Posterior vena cava (tissue), 2 donors: ENCODE measurements at regions not wholly inside any gene's neighbourhood (a gene's known extent, or its start where the extent isn't known, plus 50 kb on each side); places are given as distances from the start of the nearest gene placed in this dataset.
"Not testable (repeated sequence)": the region's sequence is repeated elsewhere in the genome, so short reads cannot be mapped to it uniquely, and the experiment has no call there.

Source experiments
- DNase-seq: peaks from one replicate; pipeline ENCODE4 v3.0.0-alpha.2; 2020; ENCODE audit warnings: low spot score
- intact Hi-C, 2 donors: fragments of 100-400 bp; cut with DNase I; formaldehyde crosslinking; loops; one replicate each; pipeline versions ENCODE4 v1.14.1 to v1.14.2; 2022 to 2023
- donor health status: DM: yes; HTN: yes; CAD: no.
- donor health status: DM: yes; HTN: yes; CAD: no.

DNA sequence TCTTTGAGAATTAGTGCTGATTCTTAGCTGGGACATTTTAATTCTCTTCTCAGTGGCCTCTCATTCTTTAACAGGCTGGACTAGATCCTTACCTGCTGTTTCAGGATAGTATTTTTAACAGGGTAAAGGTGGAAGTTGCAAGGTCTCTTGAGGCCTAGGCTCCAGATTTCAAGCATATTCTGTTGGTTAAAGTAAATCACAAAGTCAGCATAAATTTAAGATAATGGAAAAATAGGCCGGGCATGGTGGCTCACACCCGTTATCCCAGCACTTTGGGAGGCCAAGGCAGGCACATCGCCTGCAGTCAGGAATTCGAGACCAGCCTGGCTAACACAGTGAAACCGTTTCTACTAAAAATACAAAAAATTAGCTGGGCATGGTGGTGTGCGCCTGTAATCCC is 1149.0 kb downstream of the EPHA7 start:
- intact Hi-C loops, result no loop called here

GRCh38 chr6:92267335-92267734 is 1152.0 kb downstream of the EPHA7 start:
- intact Hi-C loops, result no loop called here
- DNase-seq, result no peak

More for the DNA sequence above, 1149.0 kb downstream of the EPHA7 start:
- DNase-seq, result no peak

DNA sequence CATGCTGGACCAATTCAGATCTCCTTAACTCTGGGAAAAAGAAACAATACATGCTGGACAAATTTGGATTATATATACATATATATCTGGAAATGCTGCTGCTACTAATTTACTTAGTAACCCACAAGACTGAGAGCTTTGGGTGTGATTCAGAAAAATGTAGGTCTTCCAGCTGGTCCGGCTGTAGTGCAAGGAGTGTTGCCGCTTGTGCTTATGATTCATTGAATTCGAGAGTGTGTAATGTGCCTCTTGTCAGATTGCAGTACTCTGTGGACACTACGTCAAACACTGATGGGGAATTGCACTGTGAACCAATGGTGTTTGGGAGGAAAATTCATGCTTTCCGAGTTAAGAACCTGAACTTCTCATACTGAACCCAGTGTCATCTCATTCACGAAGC is 1155.5 kb downstream of the EPHA7 start:
- DNase-seq, result no peak
- intact Hi-C loops, result no loop called here

DNA sequence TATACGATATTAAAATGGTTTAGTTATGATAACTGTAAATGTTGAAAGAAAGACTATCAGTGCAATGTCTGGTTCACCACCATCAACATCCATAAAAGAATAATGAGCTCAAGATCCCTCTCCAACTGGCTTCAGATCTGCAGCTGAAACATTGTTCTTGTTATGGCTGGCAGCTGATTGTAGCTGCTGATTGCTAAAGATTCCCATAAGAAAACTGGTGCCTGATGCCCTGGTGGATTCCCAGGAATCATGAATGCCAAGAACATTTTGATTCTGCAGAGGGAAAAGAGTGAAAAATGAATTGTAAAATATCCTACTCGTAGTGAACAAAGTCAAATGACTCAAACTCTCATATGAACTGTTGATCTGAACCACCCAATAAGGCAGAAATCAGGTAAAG is 1160.2 kb downstream of the EPHA7 start:
- intact Hi-C loops, result no loop called here
- no peak for DNase-seq

DNA sequence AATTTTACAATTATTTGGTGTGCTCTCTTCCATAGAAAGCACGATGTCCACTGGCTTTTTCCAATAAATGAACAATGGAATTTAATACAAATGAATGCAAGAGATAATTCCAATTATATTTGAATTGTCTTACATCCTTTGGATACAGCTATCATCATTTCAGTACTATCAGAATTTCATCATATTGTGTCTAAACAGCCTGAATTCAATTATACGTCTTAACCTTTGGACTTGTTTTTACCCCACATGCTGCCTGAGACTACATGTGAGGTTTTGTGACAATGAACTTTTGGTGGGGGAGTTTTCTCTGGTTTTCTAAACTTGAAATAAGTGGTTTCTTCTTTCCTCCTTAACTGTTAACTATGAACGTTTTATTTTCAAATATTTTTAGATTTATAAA is 1176.0 kb downstream of the EPHA7 start:
- intact Hi-C loops, result no loop called here
- no peak for DNase-seq

DNA sequence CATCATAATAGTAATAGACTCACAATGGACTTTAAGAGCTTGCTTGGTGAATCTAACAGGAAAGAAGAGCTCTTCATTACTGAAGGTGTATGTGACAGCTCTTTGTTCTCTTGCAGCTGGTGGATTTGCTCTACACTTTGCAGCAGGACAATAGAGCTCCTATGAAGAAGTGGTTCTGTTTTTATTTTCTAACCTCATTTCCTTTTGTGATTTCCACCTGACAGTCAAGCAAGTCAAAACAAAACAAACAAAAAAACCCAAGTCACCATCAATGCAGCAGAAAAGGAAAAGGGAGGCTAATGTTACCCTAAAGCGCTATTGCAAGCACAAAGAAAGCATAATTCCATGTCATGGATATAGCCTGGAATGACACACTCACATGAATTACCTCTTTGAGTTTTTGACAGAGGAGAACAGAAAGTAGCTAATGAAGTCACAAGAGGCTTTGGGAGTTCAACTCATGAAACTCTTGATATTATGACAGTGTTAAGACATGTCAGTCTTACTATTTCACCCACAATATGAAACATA is 1188.1 kb downstream of the EPHA7 start:
- intact Hi-C loops, result no loop called here
- DNase-seq, result no peak

DNA sequence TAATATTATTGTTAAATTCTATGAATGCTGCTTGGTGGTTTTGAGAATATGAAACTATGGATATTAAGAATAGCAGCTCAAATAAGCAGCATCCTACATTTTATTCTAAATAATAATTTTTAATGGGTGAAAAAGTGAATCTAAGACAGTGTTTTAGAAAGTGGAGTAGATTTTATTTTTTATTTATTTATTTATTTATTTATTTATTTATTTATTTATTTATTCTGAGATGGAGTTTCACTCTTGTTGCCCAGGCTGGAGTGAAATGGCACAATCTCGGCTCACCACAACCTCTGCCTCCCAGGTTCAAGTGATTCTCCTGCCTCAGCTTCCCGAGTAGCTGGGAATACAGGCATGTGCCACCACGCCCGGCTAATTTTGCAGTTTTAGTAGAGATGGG is 1199.4 kb downstream of the EPHA7 start:
- intact Hi-C loops, DNase-seq: not testable (repeated sequence)

DNA sequence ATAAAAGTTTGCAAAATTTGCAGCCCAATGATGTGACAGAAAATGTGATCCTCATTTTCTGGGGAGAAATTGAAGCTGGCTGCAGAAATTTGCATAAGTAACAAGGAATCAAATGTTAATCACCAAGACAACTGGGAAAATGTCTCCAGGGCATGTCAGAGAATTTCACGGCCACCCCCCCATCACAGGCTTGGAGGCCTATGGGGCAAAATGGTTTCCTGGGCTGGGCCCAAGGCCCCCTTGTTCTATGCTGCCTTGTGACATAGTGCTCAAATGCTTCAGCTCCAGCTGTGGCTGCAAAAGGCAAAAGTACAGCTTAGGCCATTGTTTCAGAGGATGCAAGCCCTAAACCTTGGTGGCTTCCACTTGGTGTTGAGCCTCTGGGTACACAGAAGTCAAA is 1202.6 kb downstream of the EPHA7 start:
- no peak for DNase-seq

GRCh38 chr6:92201618-92202017 is 1217.7 kb downstream of the EPHA7 start:
- intact Hi-C loops, result no loop called here
- DNase-seq, result no peak

More for the DNA sequence above, 1202.6 kb downstream of the EPHA7 start:
- intact Hi-C loops, result loop anchor here in 1 of 2 donors (1.0 kb wide), 1 partner anchor 18 kb away; no protein-coding TSS in a partner anchor

GRCh38 chr6:92196325-92196724 is 1223.0 kb downstream of the EPHA7 start:
- intact Hi-C loops, result no loop called here
- no peak for DNase-seq

- intact Hi-C loops, result no loop called here
- no peak for DNase-seq
Measured at GRCh38 chr6:92195796-92196195, 1223.6 kb downstream of the EPHA7 start.

- intact Hi-C loops, result no loop called here
- DNase-seq, result no peak
Measured at GRCh38 chr6:92188016-92188415, 1231.3 kb downstream of the EPHA7 start.

- intact Hi-C loops, result no loop called here
- DNase-seq, result no peak
Measured at GRCh38 chr6:92184933-92185332, 1234.4 kb downstream of the EPHA7 start.

- no peak for DNase-seq
- intact Hi-C loops, result no loop called here
Measured at GRCh38 chr6:92181347-92181746, 1238.0 kb downstream of the EPHA7 start.

DNA sequence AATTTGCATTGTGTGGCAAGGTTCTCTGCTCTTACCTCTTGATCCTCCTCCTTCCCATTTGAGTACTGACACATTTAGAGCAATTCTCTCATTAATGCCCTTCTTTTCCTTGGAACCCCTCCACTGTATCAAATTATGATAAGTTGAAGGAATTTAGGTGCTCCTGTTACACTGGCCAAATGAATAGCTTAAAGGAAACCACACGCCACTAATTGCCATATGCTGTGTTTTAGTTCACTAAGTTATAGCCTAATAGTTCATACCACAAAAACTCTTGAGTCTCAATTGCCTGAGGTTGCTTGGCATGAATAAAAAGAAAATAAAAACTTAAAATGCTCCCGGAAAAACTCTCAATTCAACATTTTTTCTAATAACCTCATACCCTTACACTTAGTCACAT is 1239.3 kb downstream of the EPHA7 start:
- DNase-seq, result no peak
- intact Hi-C loops, result no loop called here

DNA sequence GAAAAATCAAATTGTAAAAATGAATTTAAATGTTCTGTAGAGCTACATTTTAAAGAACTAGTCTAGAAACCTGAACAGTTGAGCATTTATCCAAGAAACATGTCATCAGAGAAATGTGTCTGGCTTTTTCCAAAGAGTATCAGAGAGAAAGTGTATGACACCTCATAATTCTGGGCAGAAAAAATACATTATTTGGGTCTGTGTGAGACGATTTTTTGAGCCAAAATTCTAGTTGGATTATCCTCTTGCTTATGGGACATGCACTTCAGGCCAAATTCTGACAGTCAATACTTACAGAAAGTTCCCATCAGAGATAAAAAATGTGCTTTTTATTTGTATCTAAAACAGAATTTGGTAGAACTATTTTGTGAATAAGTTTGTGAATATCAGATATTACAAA is 1242.7 kb downstream of the EPHA7 start:
- no peak for DNase-seq
- intact Hi-C loops, result no loop called here

GRCh38 chr6:92174398-92175073 is 1244.8 kb downstream of the EPHA7 start:
- intact Hi-C loops, result no loop called here

GRCh38 chr6:92169506-92169905 is 1249.9 kb downstream of the EPHA7 start:
- DNase-seq, result no peak
- intact Hi-C loops, result no loop called here

More at GRCh38 chr6:92174398-92175073, 1244.8 kb downstream of the EPHA7 start:
- no peak for DNase-seq

DNA sequence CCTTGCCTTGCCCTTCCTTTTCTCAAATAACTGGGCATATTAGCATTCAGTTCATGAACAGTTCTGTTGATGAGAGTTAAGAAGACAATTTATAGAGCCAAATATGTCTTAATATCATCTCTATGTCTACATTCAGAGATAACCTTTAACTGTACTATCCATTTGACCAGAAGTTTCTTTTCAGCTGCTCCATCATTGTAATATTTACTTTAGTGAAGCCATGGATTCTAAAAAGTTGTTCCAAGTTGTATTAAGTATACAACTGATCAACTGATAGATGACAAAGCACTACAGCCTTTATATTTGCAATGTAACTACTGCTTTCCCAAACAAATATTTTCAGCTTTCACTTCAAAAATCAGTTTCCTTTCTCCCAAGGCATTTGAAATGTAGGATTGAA is 1252.7 kb downstream of the EPHA7 start:
- intact Hi-C loops, result no loop called here
- DNase-seq, result no peak

GRCh38 chr6:92161953-92162352 is 1257.4 kb downstream of the EPHA7 start:
- intact Hi-C loops, result no loop called here
- no peak for DNase-seq

DNA sequence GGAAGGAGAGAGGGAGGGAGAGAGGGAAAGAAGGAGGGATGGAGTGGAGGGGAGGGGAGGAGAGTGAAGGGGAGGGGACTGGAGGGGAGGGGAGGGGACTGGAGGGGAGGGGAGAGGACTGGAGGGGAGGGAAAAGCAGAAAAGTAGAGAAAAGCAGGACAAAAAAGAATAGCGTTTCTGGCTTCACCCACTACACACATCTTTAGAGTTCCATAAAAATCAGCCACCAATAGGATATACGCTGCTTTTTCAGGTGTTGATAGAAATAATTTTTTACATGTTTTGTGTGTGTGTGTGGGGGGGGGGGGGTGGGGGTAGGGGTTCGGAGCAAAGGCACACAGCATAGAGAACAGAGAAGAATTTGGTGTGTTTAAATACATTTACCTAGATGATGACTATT is 1259.1 kb downstream of the EPHA7 start:
- intact Hi-C loops, result no loop called here
- no peak for DNase-seq
